Smooth muscle cell (in vitro differentiated cells): ENCODE measurements at regions not wholly inside any gene's neighbourhood (a gene's known extent, or its start where the extent isn't known, plus 50 kb on each side); places are given as distances from the start of the nearest gene placed in this dataset.
"Not testable (repeated sequence)": the region's sequence is repeated elsewhere in the genome, so short reads cannot be mapped to it uniquely, and the experiment has no call there.

Source experiments
- DNase-seq: peaks from one replicate; lab custom pipeline; 2025; ENCODE audit not compliant: unreplicated experiment; lab: John Stamatoyannopoulos, UW
- H2AFZ ChIP-seq: fragments of 200-600 bp; sonication (generic); 2 replicates; pipeline ENCODE4 v1.6.0; 2016; ENCODE audit warnings: antibody characterized with exemption, low read depth, mild to moderate bottlenecking
- H3F3A ChIP-seq: fragments of 200-600 bp; sonication (generic); 2 replicates; pipeline ENCODE4 v1.6.0; 2017; ENCODE audit warnings: antibody characterized with exemption, low read depth
- H3K27ac ChIP-seq: fragments of 200-600 bp; sonication (generic); 2 replicates; pipeline ENCODE4 v1.5.1; 2016; ENCODE audit warnings: low read depth, mild to moderate bottlenecking
- H3K27me3 ChIP-seq: fragments of 200-600 bp; sonication (generic); 2 replicates; pipeline ENCODE4 v1.6.1; 2016; ENCODE audit warnings: low read depth, mild to moderate bottlenecking
- H3K36me3 ChIP-seq: fragments of 200-600 bp; sonication (generic); 2 replicates; pipeline ENCODE4 v1.5.1; 2016; ENCODE audit warnings: low read depth
- H3K4me1 ChIP-seq: fragments of 200-600 bp; sonication (generic); 2 replicates; pipeline ENCODE4 v1.5.1; 2016; ENCODE audit warnings: low read depth
- H3K4me2 ChIP-seq: fragments of 200-600 bp; sonication (generic); 2 replicates; pipeline ENCODE4 v1.6.0; 2016; ENCODE audit warnings: mild to moderate bottlenecking
- H3K4me3 ChIP-seq: fragments of 200-600 bp; sonication (generic); 2 replicates; pipeline ENCODE4 v1.5.1; 2016; ENCODE audit warnings: mild to moderate bottlenecking
- H3K79me2 ChIP-seq: fragments of 200-600 bp; sonication (generic); 2 replicates; pipeline ENCODE4 v1.6.0; 2016; ENCODE audit warnings: low read depth, mild to moderate bottlenecking
- H3K9ac ChIP-seq: fragments of 200-600 bp; sonication (generic); 2 replicates; pipeline ENCODE4 v1.6.0; 2016; ENCODE audit warnings: low read depth
- H3K9me3 ChIP-seq: fragments of 200-600 bp; sonication (generic); replicated peaks from 2 replicates; pipeline ENCODE4 v1.5.1; 2016; ENCODE audit warnings: low read depth
- H4K20me1 ChIP-seq: fragments of 200-600 bp; sonication (generic); 2 replicates; pipeline ENCODE4 v1.6.0; 2016; ENCODE audit warnings: low read depth
- CTCF ChIP-seq: fragments of 200-600 bp; sonication (generic); IDR thresholded peaks from 2 replicates; pipeline ENCODE4 v1.5.1; 2017; ENCODE audit warnings: borderline replicate concordance, mild to moderate bottlenecking, antibody characterized with exemption; ENCODE audit not compliant: insufficient read depth, poor library complexity, severe bottlenecking
- WGBS: methylation state at CpG from one replicate; pipeline ENCODE4 v1.1.7; 2016; ENCODE audit warnings: low lambda C conversion rate; 5-methylcytosine and 5-hydroxymethylcytosine counted together

- no peaks in the 10 kb centered on the region for H3K79me2 ChIP-seq
- DNase-seq = no peak
- H2AFZ ChIP-seq = no peak overlapping the region
- no peaks in the 10 kb centered on the region for H3K27me3 ChIP-seq
- H3K36me3 ChIP-seq = no peaks in the 10 kb centered on the region
- WGBS = 70% methylated on average over 3 of the region's 3 CpGs
- no peak overlapping the region for H3K4me2 ChIP-seq
- TF ChIP-seq CTCF = no peak
- no peak overlapping the region for H3K27ac ChIP-seq
- H3K4me1 ChIP-seq = peaks cover 23% of the 10 kb centered on the region
- H3F3A ChIP-seq = peaks cover 5% of the 10 kb centered on the region
- H3K4me3 ChIP-seq = no peak overlapping the region
- no peak overlapping the region for H3K9ac ChIP-seq
- no peaks in the 10 kb centered on the region for H4K20me1 ChIP-seq
- H3K9me3 ChIP-seq = no peaks in the 10 kb centered on the region
Measured at GRCh38 chr14:58772116-58772515, 134.4 kb downstream of the DACT1 start.

- no peak for DNase-seq
- TF ChIP-seq CTCF = no peak
- Histone ChIP-seq H3K79me2 (no peaks in the 10 kb centered on the region), H3K9me3 (no peaks in the 10 kb centered on the region), H3F3A (peaks cover 5% of the 10 kb centered on the region), H3K27me3 (no peaks in the 10 kb centered on the region), H2AFZ (no peak overlapping the region), H3K4me1 (peaks cover 27% of the 10 kb centered on the region), H4K20me1 (no peaks in the 10 kb centered on the region), H3K4me3 (no peak overlapping the region), H3K36me3 (no peaks in the 10 kb centered on the region), H3K9ac (no peak overlapping the region), H3K4me2 (peak overlapping the region; percentile 57), H3K27ac (no peak overlapping the region)
- WGBS = 52% methylated on average over 7 of the region's 7 CpGs
Measured at GRCh38 chr14:58772794-58773620, 135.2 kb downstream of the DACT1 start.

GRCh38 chr14:58774531-58774930 lies 136.8 kb downstream of the DACT1 start:
- H3K27me3 ChIP-seq = no peaks in the 10 kb centered on the region
- TF ChIP-seq CTCF = no peak
- no peaks in the 10 kb centered on the region for H4K20me1 ChIP-seq
- no peak overlapping the region for H2AFZ ChIP-seq
- no peak overlapping the region for H3K9ac ChIP-seq
- H3K36me3 ChIP-seq = no peaks in the 10 kb centered on the region
- H3K4me3 ChIP-seq = no peak overlapping the region
- H3K4me2 ChIP-seq = no peak overlapping the region
- 87% methylated on average over 1 of the region's 1 CpG for WGBS
- DNase-seq = no peak
- peaks cover 27% of the 10 kb centered on the region for H3K4me1 ChIP-seq
- H3F3A ChIP-seq = peaks cover 5% of the 10 kb centered on the region
- no peaks in the 10 kb centered on the region for H3K79me2 ChIP-seq
- H3K9me3 ChIP-seq = no peaks in the 10 kb centered on the region
- H3K27ac ChIP-seq = no peak overlapping the region

GRCh38 chr14:58775130-58775529 lies 137.4 kb downstream of the DACT1 start:
- H3K27me3 ChIP-seq, H3F3A ChIP-seq, H3K27ac ChIP-seq, H3K9ac ChIP-seq, H4K20me1 ChIP-seq, H3K4me2 ChIP-seq, H3K79me2 ChIP-seq, H3K36me3 ChIP-seq, H2AFZ ChIP-seq, H3K4me3 ChIP-seq, H3K9me3 ChIP-seq, DNase-seq: not testable (repeated sequence)
- WGBS = 94% methylated on average over 4 of the region's 4 CpGs
- peaks cover 27% of the 10 kb centered on the region for H3K4me1 ChIP-seq
